Fibroblast of peridontal ligament (primary cell): ENCODE measurements at regions not wholly inside any gene's neighbourhood (a gene's known extent, or its start where the extent isn't known, plus 50 kb on each side); places are given as distances from the start of the nearest gene placed in this dataset.
A peak's percentile ranks its signal among the peaks of the same experiment; 100 is the strongest.
"Not testable (repeated sequence)": the region's sequence is repeated elsewhere in the genome, so short reads cannot be mapped to it uniquely, and the experiment has no call there.

ENCODE experiments used
- DNase-seq: peaks from one replicate; pipeline ENCODE4 v3.0.0-alpha.2; 2010; ENCODE audit errors: extremely low read depth

DNA sequence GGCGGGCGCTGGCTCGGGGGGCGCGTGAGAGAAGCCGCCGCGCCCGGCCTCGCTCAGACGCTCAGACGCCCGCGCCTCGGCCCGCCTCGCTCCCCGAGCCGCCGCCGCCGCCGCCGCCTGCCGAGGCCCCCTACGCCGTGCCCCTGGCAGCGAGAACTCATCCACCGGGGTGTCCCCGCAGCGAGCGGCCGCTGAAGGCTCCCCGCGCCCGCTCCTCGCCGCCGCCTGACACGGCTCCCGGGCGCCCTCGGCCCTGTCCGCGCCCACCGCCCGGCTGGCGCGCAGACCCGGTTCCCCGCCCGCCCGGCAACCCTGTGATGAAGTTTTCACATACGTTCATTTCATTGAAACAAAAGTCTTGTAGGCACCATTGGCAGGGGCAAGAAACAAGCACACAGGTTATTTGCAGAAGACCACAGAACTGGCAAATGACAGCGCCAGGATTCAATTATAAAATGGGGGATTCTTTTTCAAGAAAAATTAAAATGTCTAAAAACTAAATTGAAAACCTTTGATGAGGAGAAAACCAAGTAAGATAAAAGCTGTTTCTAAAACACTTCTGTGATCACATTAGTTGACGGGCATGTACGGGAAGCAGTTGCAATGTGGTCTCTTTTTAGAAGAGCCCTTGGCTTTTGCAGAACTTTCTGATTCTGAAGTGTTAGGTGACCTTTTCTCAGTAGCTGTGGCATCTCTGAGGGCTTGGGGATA, 50.5 kb upstream of the TUBA3D start:
- peak; percentile 1 for DNase-seq

DNA sequence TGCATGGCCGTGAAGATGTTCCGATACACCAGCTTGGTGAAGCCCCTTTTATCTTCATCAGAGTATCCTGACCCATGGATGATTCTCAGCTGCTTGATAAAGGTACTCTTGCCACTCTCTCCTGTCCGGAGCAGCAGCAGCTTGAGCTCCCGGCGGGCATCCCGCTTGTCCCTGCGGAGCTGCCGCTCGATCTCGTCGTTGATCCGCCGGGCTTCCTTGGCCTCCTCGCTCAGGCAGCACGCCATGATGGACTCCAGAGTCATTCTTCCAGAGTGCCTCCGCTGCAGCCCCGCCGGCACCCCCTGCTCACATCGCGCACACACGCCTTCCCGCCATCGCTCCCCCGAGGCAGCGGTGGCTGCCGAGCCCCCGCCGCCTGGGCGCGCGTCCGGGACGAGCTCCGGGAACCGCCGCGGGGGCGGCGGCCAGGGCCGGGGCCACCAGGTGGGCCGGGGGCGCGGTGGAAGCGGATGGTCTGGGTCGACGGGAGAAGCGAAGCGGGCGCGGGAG, 51.3 kb upstream of the TUBA3D start:
- not testable (repeated sequence) for DNase-seq

DNA sequence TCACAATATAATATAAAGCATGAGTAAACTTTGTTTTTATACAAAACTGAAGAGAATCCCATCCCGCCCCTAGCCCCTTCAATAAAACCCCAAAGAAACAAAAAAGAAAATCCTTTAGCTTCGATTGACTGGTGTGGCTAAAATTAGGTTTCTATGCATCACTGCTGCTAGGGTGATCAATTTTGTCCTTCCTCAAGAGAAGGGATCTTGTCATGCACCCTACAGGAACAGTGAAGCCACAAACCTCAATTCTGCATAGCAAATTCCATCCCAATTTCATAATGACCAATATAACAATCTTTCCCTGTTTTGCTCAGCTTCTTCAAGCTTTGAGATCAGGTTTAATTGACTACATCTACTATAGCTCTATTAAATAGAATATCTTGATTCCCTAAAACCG, 55.2 kb upstream of the TUBA3D start:
- DNase-seq = not testable (repeated sequence)

DNA sequence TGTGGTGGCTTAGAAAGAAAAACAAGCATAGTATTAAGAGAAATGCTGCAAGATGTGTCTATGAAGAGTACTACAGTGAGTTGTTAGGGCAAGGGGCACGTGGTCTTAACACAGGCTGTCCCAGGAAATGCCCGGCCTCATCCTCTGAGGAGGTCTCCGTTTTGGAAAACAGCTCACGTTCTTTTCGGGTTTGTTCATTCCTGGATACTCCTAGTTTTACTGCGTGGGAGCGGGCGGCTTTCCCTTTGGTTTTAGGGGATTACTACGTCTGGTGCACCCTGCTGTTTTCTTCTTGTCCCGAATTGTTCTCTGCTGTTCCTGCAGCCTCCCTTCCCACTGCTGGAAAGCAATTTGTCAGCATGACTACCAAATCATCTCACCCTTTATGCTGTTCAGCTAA, 55.5 kb upstream of the RAB6D start:
- DNase-seq = no peak

DNA sequence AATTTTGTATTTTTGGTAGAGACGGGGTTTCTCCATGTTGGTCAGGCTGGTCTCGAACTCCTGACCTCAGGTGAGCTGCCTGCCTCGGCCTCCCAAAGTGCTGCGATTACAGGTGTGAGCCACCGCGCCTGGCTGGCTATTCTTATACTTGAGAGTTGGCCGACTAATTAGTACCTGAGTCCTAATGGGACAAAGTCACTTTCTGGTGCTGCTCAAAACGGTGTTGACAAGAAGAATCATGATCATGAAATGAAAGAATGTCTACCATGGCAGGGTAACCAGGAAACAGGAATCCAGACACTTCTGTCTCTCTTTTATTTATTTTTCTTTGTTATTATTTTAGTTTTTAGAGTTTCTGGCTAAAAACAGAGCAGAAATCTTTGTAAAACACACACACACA, 54.7 kb upstream of the RAB6D start:
- DNase-seq = no peak

DNA sequence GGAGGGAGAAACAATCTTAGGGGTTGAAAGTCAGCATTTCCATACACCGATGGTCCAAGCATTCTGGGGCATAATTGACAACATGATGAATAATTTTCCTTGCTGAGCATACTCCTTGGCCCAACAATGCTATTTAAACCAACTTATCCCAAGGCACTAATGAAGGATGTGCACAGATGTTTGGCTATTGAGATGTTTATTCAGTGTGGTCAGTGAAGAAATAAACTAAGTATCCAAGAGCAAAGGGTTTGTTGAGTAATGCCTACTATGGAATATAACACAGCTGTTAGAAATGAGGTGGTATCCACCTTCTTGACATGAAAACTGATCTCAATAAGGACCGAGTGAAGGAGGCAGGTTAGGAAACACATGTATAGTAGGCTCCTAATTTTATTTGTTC, 53.9 kb upstream of the RAB6D start:
- peak; percentile 3 for DNase-seq

DNA sequence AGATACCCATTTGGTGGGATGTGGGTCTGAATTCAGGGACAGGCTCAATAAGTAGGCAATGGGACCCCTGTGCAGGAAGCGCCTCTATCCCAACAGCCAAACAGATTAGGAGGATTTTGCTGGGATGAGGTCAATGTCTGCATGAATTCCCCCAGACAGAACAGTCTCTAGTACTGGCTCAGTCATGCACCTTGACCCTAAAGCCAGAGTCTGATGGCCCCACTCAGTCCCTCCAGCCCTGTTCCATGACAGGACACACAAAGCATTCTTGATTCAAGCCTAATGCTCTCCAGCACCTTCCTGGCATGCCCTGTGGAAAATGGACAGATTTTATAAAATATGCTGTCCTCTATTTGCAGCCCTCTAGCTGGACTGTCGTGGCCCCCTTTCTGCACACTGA, 49.8 kb upstream of the RAB6D start:
- DNase-seq = no peak
